ENCODE measurements at regions not wholly inside any gene's neighbourhood (a gene's known extent, or its start where the extent isn't known, plus 50 kb on each side); places are given as distances from the start of the nearest gene placed in this dataset.

GRCh38 chr13:53694814-53695532 is 666.4 kb downstream of the OLFM4 start:
- no peak overlapping the region for H3K4me3 Mint-ChIP-seq

GRCh38 chr13:53703371-53704080 is 674.9 kb downstream of the OLFM4 start:
- no peaks in the 10 kb centered on the region for H3K36me3 Mint-ChIP-seq
- no peak overlapping the region for H3K4me3 Mint-ChIP-seq
- H3K9me3 Mint-ChIP-seq, result peaks cover 7% of the 10 kb centered on the region
- no peak for TF ChIP-seq CTCF (conservative IDR thresholded peaks at IDR 0.05)
- no peaks in the 10 kb centered on the region for H3K4me1 Mint-ChIP-seq (ENCODE audit: unreplicated experiment)
- no peaks in the 10 kb centered on the region for H3K27me3 Mint-ChIP-seq
- no peak overlapping the region for H3K27ac Mint-ChIP-seq
- DNase-seq (ENCODE audit: extremely low spot score, unreplicated experiment), result no peak

More at GRCh38 chr13:53694814-53695532, 666.4 kb downstream of the OLFM4 start:
- H3K27me3 Mint-ChIP-seq, result no peaks in the 10 kb centered on the region
- H3K9me3 Mint-ChIP-seq, result peaks cover 7% of the 10 kb centered on the region
- TF ChIP-seq CTCF (conservative IDR thresholded peaks at IDR 0.05), result peak; percentile 59
- no peak for DNase-seq (ENCODE audit: extremely low spot score, unreplicated experiment)
- no peak overlapping the region for H3K27ac Mint-ChIP-seq
- H3K4me1 Mint-ChIP-seq (ENCODE audit: unreplicated experiment), result peaks cover 7% of the 10 kb centered on the region
- H3K36me3 Mint-ChIP-seq, result no peaks in the 10 kb centered on the region

GRCh38 chr13:53719281-53719680 is 690.7 kb downstream of the OLFM4 start:
- H3K9me3 Mint-ChIP-seq, result no peaks in the 10 kb centered on the region
- DNase-seq (ENCODE audit: extremely low spot score, unreplicated experiment), result no peak
- H3K27ac Mint-ChIP-seq, result no peak overlapping the region
- no peak overlapping the region for H3K4me3 Mint-ChIP-seq
- no peak for TF ChIP-seq CTCF (conservative IDR thresholded peaks at IDR 0.05)
- H3K4me1 Mint-ChIP-seq (ENCODE audit: unreplicated experiment), result no peaks in the 10 kb centered on the region
- no peaks in the 10 kb centered on the region for H3K27me3 Mint-ChIP-seq
- H3K36me3 Mint-ChIP-seq, result no peaks in the 10 kb centered on the region

- TF ChIP-seq CTCF (conservative IDR thresholded peaks at IDR 0.05), result no peak
- H3K9me3 Mint-ChIP-seq, result no peaks in the 10 kb centered on the region
- no peaks in the 10 kb centered on the region for H3K27me3 Mint-ChIP-seq
- no peaks in the 10 kb centered on the region for H3K36me3 Mint-ChIP-seq
- no peak for DNase-seq (ENCODE audit: extremely low spot score, unreplicated experiment)
- H3K4me3 Mint-ChIP-seq, result no peak overlapping the region
- no peak overlapping the region for H3K27ac Mint-ChIP-seq
- no peaks in the 10 kb centered on the region for H3K4me1 Mint-ChIP-seq (ENCODE audit: unreplicated experiment)
Observed at GRCh38 chr13:53732664-53733063, 704.1 kb downstream of the OLFM4 start.

- Mint-ChIP-seq H3K9me3 (no peaks in the 10 kb centered on the region), H3K27me3 (no peaks in the 10 kb centered on the region), H3K27ac (no peak overlapping the region), H3K4me3 (no peak overlapping the region), H3K4me1 (ENCODE audit: unreplicated experiment) (no peaks in the 10 kb centered on the region), H3K36me3 (no peaks in the 10 kb centered on the region)
- DNase-seq (ENCODE audit: extremely low spot score, unreplicated experiment), result no peak
- TF ChIP-seq CTCF (conservative IDR thresholded peaks at IDR 0.05), result peak; percentile 15
Observed at GRCh38 chr13:53743906-53744305, 715.3 kb downstream of the OLFM4 start.
